ENCODE measurements at regions not wholly inside any gene's neighbourhood (a gene's known extent, or its start where the extent isn't known, plus 50 kb on each side); places are given as distances from the start of the nearest gene placed in this dataset.

DNA sequence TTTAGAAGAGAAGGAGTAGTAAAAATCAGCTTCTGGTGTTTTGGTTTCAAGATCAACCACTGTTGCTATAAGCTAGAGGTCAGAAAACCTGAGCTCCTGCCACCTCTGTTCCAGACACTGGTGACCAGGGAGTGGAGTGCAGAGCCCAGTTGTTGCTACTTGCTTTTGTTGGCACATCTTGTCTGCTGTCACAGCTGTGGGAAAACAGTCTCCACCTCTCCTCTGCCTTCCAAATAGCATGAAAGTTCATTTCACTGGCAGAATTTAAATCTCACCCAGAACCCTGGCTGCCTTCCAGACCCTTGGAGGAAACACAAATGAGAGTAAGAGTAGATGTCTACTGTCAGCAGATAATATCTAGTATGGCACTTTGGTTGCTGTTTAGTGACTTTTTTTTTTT lies 297.5 kb upstream of the KLF3 start:
- no peak for FAIRE-seq

DNA sequence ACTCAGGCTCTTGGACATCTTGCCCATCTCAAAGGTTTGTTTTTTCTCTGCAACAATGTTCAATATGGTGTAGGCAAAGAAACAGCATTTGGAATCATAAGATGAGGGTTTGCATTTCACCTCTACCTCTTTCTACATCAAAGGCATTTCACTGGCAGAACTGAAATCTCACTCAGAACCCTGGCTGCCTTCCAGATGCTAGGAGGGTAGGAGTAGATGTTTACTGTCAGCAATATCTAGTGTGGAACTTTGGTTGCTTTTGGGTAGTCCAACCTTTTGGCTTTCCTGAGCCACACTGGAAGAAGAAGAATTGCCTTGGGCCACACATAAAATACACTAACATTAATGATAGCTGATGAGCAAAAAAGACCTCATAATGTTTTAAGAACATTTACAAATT lies 297.0 kb upstream of the KLF3 start:
- DNase-seq (ENCODE audit: low read depth) (no peak), FAIRE-seq (no peak)
- peaks cover 1% of the 10 kb centered on the region for H3K27me3 ChIP-seq (ENCODE audit: control insufficient read depth, insufficient read depth, low read length)
- TF ChIP-seq, protein P1, sequence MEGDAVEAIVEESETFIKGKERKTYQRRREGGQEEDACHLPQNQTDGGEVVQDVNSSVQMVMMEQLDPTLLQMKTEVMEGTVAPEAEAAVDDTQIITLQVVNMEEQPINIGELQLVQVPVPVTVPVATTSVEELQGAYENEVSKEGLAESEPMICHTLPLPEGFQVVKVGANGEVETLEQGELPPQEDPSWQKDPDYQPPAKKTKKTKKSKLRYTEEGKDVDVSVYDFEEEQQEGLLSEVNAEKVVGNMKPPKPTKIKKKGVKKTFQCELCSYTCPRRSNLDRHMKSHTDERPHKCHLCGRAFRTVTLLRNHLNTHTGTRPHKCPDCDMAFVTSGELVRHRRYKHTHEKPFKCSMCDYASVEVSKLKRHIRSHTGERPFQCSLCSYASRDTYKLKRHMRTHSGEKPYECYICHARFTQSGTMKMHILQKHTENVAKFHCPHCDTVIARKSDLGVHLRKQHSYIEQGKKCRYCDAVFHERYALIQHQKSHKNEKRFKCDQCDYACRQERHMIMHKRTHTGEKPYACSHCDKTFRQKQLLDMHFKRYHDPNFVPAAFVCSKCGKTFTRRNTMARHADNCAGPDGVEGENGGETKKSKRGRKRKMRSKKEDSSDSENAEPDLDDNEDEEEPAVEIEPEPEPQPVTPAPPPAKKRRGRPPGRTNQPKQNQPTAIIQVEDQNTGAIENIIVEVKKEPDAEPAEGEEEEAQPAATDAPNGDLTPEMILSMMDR (IDR thresholded peaks at IDR 0.05; ENCODE audit: insufficient read depth, low read length, severe bottlenecking): no peak
- H3K4me3 ChIP-seq (ENCODE audit: low read depth, low read length): no peak overlapping the region
- no peaks in the 10 kb centered on the region for H3K36me3 ChIP-seq (ENCODE audit: control insufficient read depth, insufficient read depth, low read length)

More for the DNA sequence above, 297.5 kb upstream of the KLF3 start:
- peaks cover 1% of the 10 kb centered on the region for H3K27me3 ChIP-seq (ENCODE audit: control insufficient read depth, insufficient read depth, low read length)
- TF ChIP-seq, protein P1 (IDR thresholded peaks at IDR 0.05; ENCODE audit: insufficient read depth, low read length, severe bottlenecking): no peak
- no peaks in the 10 kb centered on the region for H3K36me3 ChIP-seq (ENCODE audit: control insufficient read depth, insufficient read depth, low read length)
- H3K4me3 ChIP-seq (ENCODE audit: low read depth, low read length): no peak overlapping the region
- no peak for DNase-seq (ENCODE audit: low read depth)

DNA sequence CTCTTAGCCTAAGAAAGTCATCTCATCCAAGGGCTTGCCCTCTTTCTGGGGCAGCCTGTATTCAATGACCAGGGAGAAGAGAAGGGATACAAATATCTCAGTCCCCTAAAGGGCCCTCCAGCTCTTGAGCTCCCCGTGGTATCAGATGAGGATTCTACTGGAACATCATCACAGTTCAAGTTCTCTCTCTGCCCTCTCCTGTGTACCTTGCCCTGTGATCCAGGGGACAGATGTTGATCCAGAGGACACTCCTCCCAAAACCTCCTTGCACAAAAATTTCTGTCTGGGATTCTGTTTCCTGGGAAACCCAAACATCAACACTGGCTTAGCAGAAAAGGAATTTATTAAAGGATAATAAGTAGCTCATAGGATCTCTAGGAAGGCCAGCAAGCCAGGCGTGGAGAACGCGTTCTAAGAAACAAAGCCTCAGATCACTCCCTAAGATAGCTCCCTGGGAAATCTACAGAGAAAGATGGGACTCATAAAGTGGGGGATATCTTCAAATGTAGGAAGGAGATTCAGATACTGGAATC lies 296.3 kb upstream of the KLF3 start:
- DNase-seq (ENCODE audit: low read depth) (no peak), FAIRE-seq (no peak)
- no peak overlapping the region for H3K4me3 ChIP-seq (ENCODE audit: low read depth, low read length)
- H3K27me3 ChIP-seq (ENCODE audit: control insufficient read depth, insufficient read depth, low read length): peaks cover 1% of the 10 kb centered on the region
- TF ChIP-seq, protein P1 (IDR thresholded peaks at IDR 0.05; ENCODE audit: insufficient read depth, low read length, severe bottlenecking): no peak
- no peaks in the 10 kb centered on the region for H3K36me3 ChIP-seq (ENCODE audit: control insufficient read depth, insufficient read depth, low read length)

DNA sequence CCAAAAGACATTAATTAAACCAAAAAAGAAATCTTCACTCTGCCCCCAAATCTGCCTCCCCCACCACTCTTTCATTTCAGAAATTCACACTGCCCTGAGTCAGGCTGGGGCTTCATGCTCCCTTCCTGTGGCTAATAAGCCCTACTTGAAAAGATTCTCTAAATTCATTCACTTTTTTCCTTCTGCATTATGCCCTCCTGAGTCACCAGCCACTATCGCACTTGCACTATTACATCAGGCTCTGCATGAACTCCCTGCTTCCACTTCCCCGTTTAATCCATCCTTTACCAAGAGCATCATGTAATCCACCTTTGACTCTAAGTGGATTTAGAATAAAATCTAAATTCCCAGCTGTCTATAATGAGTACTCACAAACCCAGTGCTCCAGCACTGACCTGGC lies 295.4 kb upstream of the KLF3 start:
- H3K27me3 ChIP-seq (ENCODE audit: control insufficient read depth, insufficient read depth, low read length): peaks cover 1% of the 10 kb centered on the region
- no peaks in the 10 kb centered on the region for H3K36me3 ChIP-seq (ENCODE audit: control insufficient read depth, insufficient read depth, low read length)
- H3K4me3 ChIP-seq (ENCODE audit: low read depth, low read length): no peak overlapping the region
- FAIRE-seq (no peak), DNase-seq (ENCODE audit: low read depth) (peak; percentile 45)
- TF ChIP-seq, protein P1 (IDR thresholded peaks at IDR 0.05; ENCODE audit: insufficient read depth, low read length, severe bottlenecking): no peak

DNA sequence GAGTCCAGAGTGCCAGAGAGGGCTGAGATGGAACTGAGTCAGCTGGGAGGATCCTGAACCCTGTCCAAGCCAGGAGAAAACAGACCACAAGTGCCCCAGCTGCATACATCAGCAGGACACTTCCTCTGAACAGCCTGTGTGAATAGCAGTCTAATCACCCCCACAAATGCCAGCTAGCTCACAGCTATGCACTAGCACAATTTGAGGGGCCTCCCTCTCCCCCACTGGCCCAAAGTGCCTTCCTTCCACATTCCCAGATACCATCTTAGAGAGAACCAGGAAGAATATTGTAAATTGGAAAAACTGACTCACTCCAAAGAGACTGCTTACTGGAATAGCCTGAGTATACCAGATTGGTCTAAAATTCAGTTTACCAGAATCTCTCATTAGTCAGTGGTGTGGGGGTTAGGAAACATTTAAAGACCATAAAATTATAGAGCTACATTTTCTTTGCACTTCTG lies 292.6 kb upstream of the KLF3 start:
- H3K27me3 ChIP-seq (ENCODE audit: control insufficient read depth, insufficient read depth, low read length): peaks cover 1% of the 10 kb centered on the region
- no peak for FAIRE-seq
- no peaks in the 10 kb centered on the region for H3K36me3 ChIP-seq (ENCODE audit: control insufficient read depth, insufficient read depth, low read length)
- TF ChIP-seq, protein P1 (IDR thresholded peaks at IDR 0.05; ENCODE audit: insufficient read depth, low read length, severe bottlenecking): no peak
- peak; percentile 25 for DNase-seq (ENCODE audit: low read depth)
- no peak overlapping the region for H3K4me3 ChIP-seq (ENCODE audit: low read depth, low read length)

DNA sequence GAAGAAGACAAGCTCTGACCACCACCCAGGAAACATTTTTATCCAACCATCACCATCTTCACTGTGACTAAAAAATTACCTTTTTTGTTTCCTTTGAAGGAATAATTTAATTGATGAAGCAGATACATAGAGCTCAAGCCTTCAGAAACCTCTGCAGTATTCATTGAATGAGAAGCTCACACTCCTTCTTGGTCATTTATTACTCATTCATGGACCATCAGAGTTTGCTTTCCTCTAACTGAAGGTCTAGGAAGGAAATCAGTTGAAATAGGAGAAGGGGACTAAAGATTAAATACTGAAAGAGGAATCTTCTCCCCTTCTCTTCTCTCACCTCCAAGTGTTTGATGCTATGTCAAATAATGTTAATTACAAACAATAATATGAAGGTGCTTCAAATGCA lies 290.6 kb upstream of the KLF3 start:
- no peak for FAIRE-seq
- Histone ChIP-seq H3K36me3 (ENCODE audit: control insufficient read depth, insufficient read depth, low read length) (no peaks in the 10 kb centered on the region), H3K27me3 (ENCODE audit: control insufficient read depth, insufficient read depth, low read length) (no peaks in the 10 kb centered on the region), H3K4me3 (ENCODE audit: low read depth, low read length) (no peak overlapping the region)
- TF ChIP-seq, protein P1 (IDR thresholded peaks at IDR 0.05; ENCODE audit: insufficient read depth, low read length, severe bottlenecking): no peak
- no peak for DNase-seq (ENCODE audit: low read depth)
